GM19035 (cell line): ENCODE measurements at regions not wholly inside any gene's neighbourhood (a gene's known extent, or its start where the extent isn't known, plus 50 kb on each side); places are given as distances from the start of the nearest gene placed in this dataset.

ENCODE experiments used
- ATAC-seq: cut with Tn5 transposase; IDR thresholded peaks from one replicate; pipeline ENCODE4 v1.9.1; 2021; ENCODE audit not compliant: unreplicated experiment

- ATAC-seq = no peak
Measured at GRCh38 chr5:20590356-20590755, 602.4 kb upstream of the CDH18 start.

GRCh38 chr5:20575571-20575970 lies 587.6 kb upstream of the CDH18 start:
- ATAC-seq = no peak

- no peak for ATAC-seq
Measured at GRCh38 chr5:20574576-20574975, 586.6 kb upstream of the CDH18 start.

GRCh38 chr5:20572614-20573013 lies 584.6 kb upstream of the CDH18 start:
- no peak for ATAC-seq

- no peak for ATAC-seq
Measured at GRCh38 chr5:20570486-20570885, 582.5 kb upstream of the CDH18 start.

GRCh38 chr5:20562544-20562943 lies 574.5 kb upstream of the CDH18 start:
- ATAC-seq = no peak

GRCh38 chr5:20559845-20560244 lies 571.8 kb upstream of the CDH18 start:
- ATAC-seq = no peak

GRCh38 chr5:20556115-20556763 lies 568.2 kb upstream of the CDH18 start:
- ATAC-seq = no peak

- no peak for ATAC-seq
Measured at GRCh38 chr5:20555034-20555433, 567.0 kb upstream of the CDH18 start.

GRCh38 chr5:20554001-20554400 lies 566.0 kb upstream of the CDH18 start:
- no peak for ATAC-seq

- ATAC-seq = no peak
Measured at GRCh38 chr5:20537911-20538703, 550.1 kb upstream of the CDH18 start.

- no peak for ATAC-seq
Measured at GRCh38 chr5:20536813-20537212, 548.8 kb upstream of the CDH18 start.

- no peak for ATAC-seq
Measured at GRCh38 chr5:20536341-20536740, 548.3 kb upstream of the CDH18 start.

- no peak for ATAC-seq
Measured at GRCh38 chr5:20528471-20528870, 540.5 kb upstream of the CDH18 start.

GRCh38 chr5:20524991-20525529 lies 537.1 kb upstream of the CDH18 start:
- ATAC-seq = no peak

- no peak for ATAC-seq
Measured at GRCh38 chr5:20522905-20523482, 535.0 kb upstream of the CDH18 start.

GRCh38 chr5:20515606-20516005 lies 527.6 kb upstream of the CDH18 start:
- no peak for ATAC-seq

GRCh38 chr5:20514145-20514544 lies 526.1 kb upstream of the CDH18 start:
- no peak for ATAC-seq

- no peak for ATAC-seq
Measured at GRCh38 chr5:20500546-20500945, 512.5 kb upstream of the CDH18 start.

GRCh38 chr5:20498926-20499325 lies 510.9 kb upstream of the CDH18 start:
- no peak for ATAC-seq

- no peak for ATAC-seq
Measured at GRCh38 chr5:20498102-20498501, 510.1 kb upstream of the CDH18 start.

- ATAC-seq = no peak
Measured at GRCh38 chr5:20497356-20497755, 509.4 kb upstream of the CDH18 start.
